Ramos (cell line): ENCODE measurements at regions not wholly inside any gene's neighbourhood (a gene's known extent, or its start where the extent isn't known, plus 50 kb on each side); places are given as distances from the start of the nearest gene placed in this dataset.

Experiments
- in situ Hi-C: fragments of 300-500 bp; cut with MboI; formaldehyde crosslinking; loops from one replicate; pipeline ENCODE4 v1.14.3; 2022; ENCODE audit warnings: low sequenced_read_pairs; ENCODE audit not compliant: unreplicated experiment

DNA sequence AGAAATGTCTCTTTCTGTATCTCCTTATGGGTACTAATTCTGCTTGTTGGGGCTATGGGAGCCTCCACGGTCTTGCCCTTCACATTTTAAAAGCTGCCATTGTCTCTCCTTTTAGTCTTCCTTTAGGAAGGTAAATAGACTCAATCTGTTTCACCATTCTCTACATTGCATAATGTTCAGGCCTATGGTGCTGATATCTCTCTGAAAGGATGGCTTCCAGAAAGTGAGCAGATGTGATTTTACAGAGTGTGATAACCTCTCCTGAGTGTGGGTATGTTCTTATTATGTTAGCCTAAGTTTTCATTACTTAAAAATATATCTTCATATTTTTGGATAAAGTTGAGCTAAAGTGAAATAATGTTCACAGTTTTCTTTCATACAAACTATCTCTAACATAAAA, 254.0 kb upstream of the PITX2 start:
- in situ Hi-C loops: no loop called here

DNA sequence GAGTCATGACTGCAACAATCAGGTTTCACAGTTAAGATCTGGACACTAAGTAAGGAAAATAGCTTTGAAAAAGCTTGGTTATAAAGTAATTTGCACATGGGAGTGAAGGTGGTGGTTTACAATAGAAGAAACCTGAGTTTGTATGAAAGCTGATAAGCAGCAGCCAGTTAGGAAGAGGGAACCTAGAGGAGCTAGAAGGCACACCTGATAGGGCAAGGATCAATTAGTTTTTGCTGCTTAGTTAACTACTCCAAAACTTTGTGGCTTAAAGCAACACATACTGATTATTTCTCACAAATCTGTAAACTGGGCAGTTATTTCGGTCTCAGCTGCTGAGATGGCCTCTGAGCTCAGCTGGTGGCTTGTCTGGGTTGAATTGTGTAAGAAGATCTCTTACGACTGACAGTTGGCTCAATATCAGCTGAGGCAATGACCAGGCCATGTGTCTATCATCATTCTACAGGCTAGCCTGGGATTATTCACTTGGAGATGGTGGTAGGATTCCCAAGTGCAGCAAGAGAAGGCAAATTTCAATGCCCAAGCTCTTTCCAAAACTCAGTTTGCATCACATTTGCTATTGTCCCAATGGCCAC, 255.0 kb upstream of the PITX2 start:
- in situ Hi-C loops: no loop called here

- in situ Hi-C loops: no loop called here
Observed at GRCh38 chr4:110878413-110878812, 255.5 kb upstream of the PITX2 start.

- in situ Hi-C loops: no loop called here
Observed at GRCh38 chr4:110878956-110879355, 256.1 kb upstream of the PITX2 start.

GRCh38 chr4:110886270-110886669, 263.4 kb upstream of the PITX2 start:
- in situ Hi-C loops: no loop called here

DNA sequence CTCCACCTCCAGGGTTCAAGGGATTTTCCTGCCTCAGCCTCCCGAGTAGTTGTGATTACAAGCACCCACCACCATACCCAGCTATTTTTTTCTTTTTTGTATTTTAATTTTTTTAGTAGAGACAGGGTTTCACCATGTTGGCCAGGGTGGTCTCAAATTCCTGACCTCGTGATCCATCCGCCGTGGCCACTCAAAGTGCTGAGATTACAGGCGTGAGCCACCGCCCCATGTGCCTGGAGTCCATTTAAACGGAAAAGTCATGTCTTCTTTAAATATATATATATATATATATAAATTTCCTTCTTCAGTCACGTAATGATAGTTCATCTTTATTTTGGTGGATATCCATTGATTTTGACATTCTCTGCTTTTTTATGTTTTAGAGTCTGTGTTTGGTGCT, 264.0 kb upstream of the PITX2 start:
- in situ Hi-C loops: no loop called here

GRCh38 chr4:110897784-110898183, 274.9 kb upstream of the PITX2 start:
- in situ Hi-C loops: no loop called here

DNA sequence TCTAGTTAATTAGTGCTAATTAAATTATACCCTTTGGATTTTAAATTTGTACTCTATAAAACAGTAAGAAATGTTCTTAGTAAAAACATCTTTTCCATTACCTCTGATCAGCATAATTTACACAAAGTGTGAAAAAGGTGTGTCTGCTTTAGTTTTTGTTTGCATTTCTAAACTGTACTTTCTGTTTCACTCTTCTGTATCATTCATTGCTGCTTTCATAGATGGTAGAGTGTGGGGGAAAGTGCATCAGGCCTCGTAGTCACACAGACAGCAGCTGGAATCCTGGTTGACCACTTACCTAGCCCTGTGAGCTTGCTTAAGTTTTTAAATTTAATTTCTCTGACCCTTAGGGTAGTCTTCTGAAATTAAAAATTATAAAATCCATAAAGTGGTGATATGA, 275.4 kb upstream of the PITX2 start:
- in situ Hi-C loops: no loop called here

GRCh38 chr4:110900213-110900769, 277.4 kb upstream of the PITX2 start:
- in situ Hi-C loops: no loop called here

- in situ Hi-C loops: no loop called here
Observed at GRCh38 chr4:110902500-110902899, 279.6 kb upstream of the PITX2 start.

- in situ Hi-C loops: no loop called here
Observed at GRCh38 chr4:110904435-110905065, 281.7 kb upstream of the PITX2 start.

DNA sequence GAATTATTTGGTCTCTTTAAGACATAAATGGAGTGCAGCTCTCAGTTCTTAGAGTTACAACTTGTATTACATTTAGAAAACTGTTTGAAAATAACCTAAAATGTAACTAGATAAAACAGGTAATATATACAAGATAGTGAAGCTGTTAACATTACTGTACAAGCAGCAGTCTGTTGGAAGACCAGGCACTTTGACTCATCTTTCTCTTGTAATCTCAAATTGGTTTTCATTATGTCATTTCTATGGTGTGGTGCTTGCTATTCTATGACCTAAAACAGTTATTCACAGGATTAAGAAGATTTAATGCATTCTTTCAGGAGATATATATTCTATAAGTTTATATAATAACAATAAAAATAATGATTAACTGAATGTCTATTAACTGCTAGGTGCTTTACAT, 282.5 kb upstream of the PITX2 start:
- in situ Hi-C loops: no loop called here

- in situ Hi-C loops: no loop called here
Observed at GRCh38 chr4:110907801-110908313, 285.0 kb upstream of the PITX2 start.

DNA sequence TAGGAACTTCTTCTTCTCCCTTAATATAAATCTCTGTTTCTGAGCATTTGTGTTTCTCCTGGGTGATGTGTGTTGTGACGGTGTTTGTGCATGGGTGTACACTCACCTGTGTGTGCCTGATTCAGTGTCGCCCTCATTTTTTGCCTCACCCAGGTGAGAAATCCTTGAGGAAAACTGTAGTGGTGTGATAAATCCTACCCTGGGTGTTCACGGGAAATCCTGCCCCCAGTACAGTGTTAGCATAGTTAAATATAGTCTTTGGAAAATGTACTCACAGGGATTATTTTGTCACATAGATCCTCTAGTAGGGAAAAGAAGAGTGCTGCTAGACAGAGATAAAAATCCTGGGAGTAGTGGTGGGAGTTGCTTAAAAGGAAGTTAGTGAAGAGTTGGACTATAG, 291.9 kb upstream of the PITX2 start:
- in situ Hi-C loops: no loop called here

- in situ Hi-C loops: no loop called here
Observed at GRCh38 chr4:110915301-110915700, 292.4 kb upstream of the PITX2 start.

DNA sequence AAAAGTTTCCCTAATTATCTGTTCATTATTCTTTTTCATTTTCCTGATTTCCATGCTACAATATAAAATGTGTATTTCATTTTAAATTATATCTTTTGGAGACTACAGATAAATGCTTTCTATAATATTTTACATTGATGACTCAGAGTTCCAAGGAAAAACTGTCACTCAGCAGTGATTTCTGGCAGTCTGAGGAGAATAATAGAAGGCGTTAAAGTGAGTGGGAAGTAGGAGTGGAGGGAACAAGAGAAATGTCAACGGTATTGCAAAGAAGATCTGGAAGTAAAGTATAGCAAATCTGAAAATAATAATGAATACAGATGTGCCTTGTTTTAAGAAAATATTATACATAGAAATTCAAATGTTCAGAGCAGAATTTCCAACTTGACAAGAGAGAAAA, 293.6 kb upstream of the PITX2 start:
- in situ Hi-C loops: no loop called here

DNA sequence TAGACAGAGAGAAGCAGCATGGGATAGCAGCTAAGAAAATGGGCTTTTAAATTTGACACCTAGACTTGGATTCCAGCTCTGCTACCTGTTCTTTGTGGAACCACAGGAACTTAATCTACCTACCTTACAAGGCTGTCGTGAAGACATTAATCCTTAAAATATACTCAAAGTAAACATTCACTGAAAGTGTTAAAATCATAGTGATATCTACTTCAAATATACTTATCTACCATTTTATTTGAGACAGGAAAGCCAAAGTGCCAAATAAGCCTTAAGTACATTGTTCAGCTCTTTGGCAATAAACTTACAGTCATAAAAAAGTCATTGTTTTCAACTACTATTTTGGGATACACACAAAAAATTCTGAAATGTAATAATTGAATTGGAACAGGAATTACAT, 295.0 kb upstream of the PITX2 start:
- in situ Hi-C loops: no loop called here

- in situ Hi-C loops: no loop called here
Observed at GRCh38 chr4:110920990-110921389, 298.1 kb upstream of the PITX2 start.

DNA sequence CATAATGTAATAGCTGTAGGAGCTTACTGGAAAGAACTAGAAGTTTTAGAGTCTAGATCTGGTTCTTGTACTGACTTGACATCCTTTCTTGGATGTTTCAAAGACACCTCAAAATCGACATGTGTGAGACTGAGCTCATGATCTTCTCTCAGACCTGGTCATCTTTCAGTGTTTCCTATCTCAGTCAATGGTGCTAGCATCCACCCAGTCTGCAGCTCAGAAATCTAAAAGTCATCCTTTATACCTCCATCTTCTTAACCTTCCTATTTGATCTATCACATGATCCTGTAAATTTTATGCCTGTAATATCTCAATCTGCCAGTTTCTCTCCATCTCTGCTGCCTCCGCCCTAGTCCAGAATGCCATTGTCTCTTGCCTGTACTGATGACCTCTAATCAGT, 301.9 kb upstream of the PITX2 start:
- in situ Hi-C loops: no loop called here

DNA sequence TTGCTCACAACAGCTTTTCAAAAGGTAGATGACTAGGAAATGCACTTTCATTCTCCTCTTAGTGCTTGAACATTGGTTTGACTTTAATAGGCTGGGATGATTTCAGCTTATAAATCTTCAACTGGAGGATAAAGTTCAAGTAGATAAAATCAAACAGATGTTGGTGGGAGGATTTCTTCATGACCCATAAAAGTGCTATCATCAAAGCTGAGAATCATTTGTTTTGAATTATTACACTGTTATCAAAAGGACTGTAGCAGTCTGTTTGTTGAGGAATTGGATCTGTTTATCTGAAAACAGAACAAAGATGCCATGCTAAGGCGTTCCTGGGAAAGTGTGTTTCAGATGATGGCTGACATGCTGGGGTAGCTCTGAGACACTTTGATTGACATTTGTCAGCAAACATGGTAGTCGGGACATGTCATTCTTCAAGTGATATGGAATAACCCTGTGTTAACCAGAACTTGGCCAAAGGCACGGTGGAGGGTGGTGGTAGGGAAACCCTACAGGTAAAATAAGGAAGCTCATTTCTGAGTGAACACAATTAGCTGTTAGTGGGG, 304.0 kb upstream of the PITX2 start:
- in situ Hi-C loops: no loop called here

- in situ Hi-C loops: no loop called here
Observed at GRCh38 chr4:110933341-110933740, 310.5 kb upstream of the PITX2 start.

GRCh38 chr4:110944501-110944900, 321.6 kb upstream of the PITX2 start:
- in situ Hi-C loops: no loop called here
